ENCODE measurements at regions not wholly inside any gene's neighbourhood (a gene's known extent, or its start where the extent isn't known, plus 50 kb on each side); places are given as distances from the start of the nearest gene placed in this dataset.

- TF ChIP-seq, protein P1, sequence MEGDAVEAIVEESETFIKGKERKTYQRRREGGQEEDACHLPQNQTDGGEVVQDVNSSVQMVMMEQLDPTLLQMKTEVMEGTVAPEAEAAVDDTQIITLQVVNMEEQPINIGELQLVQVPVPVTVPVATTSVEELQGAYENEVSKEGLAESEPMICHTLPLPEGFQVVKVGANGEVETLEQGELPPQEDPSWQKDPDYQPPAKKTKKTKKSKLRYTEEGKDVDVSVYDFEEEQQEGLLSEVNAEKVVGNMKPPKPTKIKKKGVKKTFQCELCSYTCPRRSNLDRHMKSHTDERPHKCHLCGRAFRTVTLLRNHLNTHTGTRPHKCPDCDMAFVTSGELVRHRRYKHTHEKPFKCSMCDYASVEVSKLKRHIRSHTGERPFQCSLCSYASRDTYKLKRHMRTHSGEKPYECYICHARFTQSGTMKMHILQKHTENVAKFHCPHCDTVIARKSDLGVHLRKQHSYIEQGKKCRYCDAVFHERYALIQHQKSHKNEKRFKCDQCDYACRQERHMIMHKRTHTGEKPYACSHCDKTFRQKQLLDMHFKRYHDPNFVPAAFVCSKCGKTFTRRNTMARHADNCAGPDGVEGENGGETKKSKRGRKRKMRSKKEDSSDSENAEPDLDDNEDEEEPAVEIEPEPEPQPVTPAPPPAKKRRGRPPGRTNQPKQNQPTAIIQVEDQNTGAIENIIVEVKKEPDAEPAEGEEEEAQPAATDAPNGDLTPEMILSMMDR (IDR thresholded peaks at IDR 0.05), result no peak
- no peak for TF ChIP-seq POLR2A (IDR thresholded peaks at IDR 0.05)
Measured at GRCh38 chr1:172874950-172875349, 175.8 kb downstream of the TNFSF18 start.
